PC-3 (cell line): ENCODE measurements at regions not wholly inside any gene's neighbourhood (a gene's known extent, or its start where the extent isn't known, plus 50 kb on each side); places are given as distances from the start of the nearest gene placed in this dataset.

ENCODE experiments used
- ATAC-seq: fragments of 200-7000 bp; cut with Tn5 transposase; 2 replicates; pipeline ENCODE4 v1.9.1; 2020; ENCODE audit warnings: mild to moderate bottlenecking, moderate library complexity
- BruUV-seq: library from RNA; stranded (reverse); fragments of 400-500 nt; replicated peaks from 2 replicates; lab custom pipeline; 2021; lab: Mats Ljungman, UMichigan
- CTCF ChIA-PET: fragments of 300-600 bp; sonication (Branson Sonifier 250); formaldehyde crosslinking; loops from one replicate; lab custom pipeline; 2022; ENCODE audit warnings: antibody characterized with exemption; lab: Charles Lee
- POLR2A ChIA-PET: fragments of 300-600 bp; sonication (Branson Sonifier 250); formaldehyde crosslinking; loops from one replicate; lab custom pipeline; 2022; ENCODE audit warnings: antibody characterized with exemption; ENCODE audit not compliant: unreplicated experiment; lab: Charles Lee
- DNase-seq: peaks from one replicate; pipeline ENCODE4 v3.0.0-alpha.2; 2015
- H2AFZ ChIP-seq: fragments of 300-600 bp; sonication (generic); 2 replicates; pipeline ENCODE4 v1.6.0; 2016; ENCODE audit warnings: antibody characterized with exemption, low read length
- H3F3A ChIP-seq: fragments of 300-600 bp; sonication (generic); one replicate; pipeline ENCODE4 v1.6.0; 2017; ENCODE audit warnings: antibody characterized with exemption, low read length, control low read depth, mild to moderate bottlenecking; ENCODE audit not compliant: unreplicated experiment
- H3K27ac ChIP-seq: fragments of 300-600 bp; sonication (generic); 2 replicates; pipeline ENCODE4 v1.5.1; 2016; ENCODE audit warnings: mild to moderate bottlenecking, low read length
- H3K27me3 ChIP-seq: fragments of 300-600 bp; sonication (generic); 2 replicates; pipeline ENCODE4 v1.6.1; 2016; ENCODE audit warnings: low read length, mixed read lengths
- H3K36me3 ChIP-seq: fragments of 300-600 bp; sonication (generic); 2 replicates; pipeline ENCODE4 v1.6.1; 2016; ENCODE audit warnings: low read depth, mixed run types, low read length, mixed read lengths
- H3K4me1 ChIP-seq: fragments of 300-600 bp; sonication (generic); 2 replicates; pipeline ENCODE4 v1.5.1; 2016; ENCODE audit warnings: low read length; ENCODE audit not compliant: insufficient read depth
- H3K4me2 ChIP-seq: fragments of 300-600 bp; sonication (generic); 2 replicates; pipeline ENCODE4 v1.6.0; 2016; ENCODE audit warnings: low read length
- H3K4me3 ChIP-seq: fragments of 300-600 bp; sonication (generic); 2 replicates; pipeline ENCODE4 v1.5.1; 2016; ENCODE audit warnings: mild to moderate bottlenecking, low read length, mixed read lengths
- H3K79me2 ChIP-seq: fragments of 300-600 bp; sonication (generic); 2 replicates; pipeline ENCODE4 v1.6.1; 2017; ENCODE audit warnings: low read length, mixed read lengths
- H3K9ac ChIP-seq: fragments of 300-600 bp; sonication (generic); 2 replicates; pipeline ENCODE4 v1.6.0; 2016; ENCODE audit warnings: mild to moderate bottlenecking, low read length
- H3K9me2 ChIP-seq: fragments of 300-600 bp; sonication (generic); replicated peaks from 2 replicates; pipeline ENCODE4 v1.6.1; 2016; ENCODE audit warnings: mixed run types, low read length, mixed read lengths
- H3K9me3 ChIP-seq: fragments of 300-600 bp; sonication (generic); 2 replicates; pipeline ENCODE4 v1.6.1; 2016; ENCODE audit warnings: low read length, mixed read lengths
- H4K20me1 ChIP-seq: fragments of 300-600 bp; sonication (generic); 2 replicates; pipeline ENCODE4 v1.6.1; 2016; ENCODE audit warnings: low read length, mixed read lengths
- CTCF ChIP-seq: fragments of 300-600 bp; sonication (generic); conservative IDR thresholded peaks from 2 replicates; pipeline ENCODE4 v1.5.1; 2017; ENCODE audit warnings: antibody characterized with exemption, low read depth, mild to moderate bottlenecking, low read length
- EZH2 ChIP-seq: fragments of 300-600 bp; sonication (generic); IDR thresholded peaks from one replicate; pipeline ENCODE4 v1.6.1; 2017; ENCODE audit warnings: antibody characterized with exemption, mild to moderate bottlenecking, low read length; ENCODE audit not compliant: unreplicated experiment
- EZH2phosphoT487 ChIP-seq: fragments of 300-600 bp; sonication (generic); IDR thresholded peaks from 2 replicates; pipeline ENCODE4 v1.6.1; 2018; ENCODE audit warnings: mild to moderate bottlenecking, antibody characterized with exemption, low read length, borderline replicate concordance
- intact Hi-C: fragments of 100-400 bp; cut with micrococcal nuclease; formaldehyde crosslinking; loops from 2 replicates; pipeline ENCODE4 v1.9.0; 2023

GRCh38 chr11:24108609-24109008 lies 388.2 kb upstream of the LUZP2 start:
- Histone ChIP-seq H3K4me1 (no peaks in the 10 kb centered on the region), H3K4me3 (no peak overlapping the region), H3K27ac (no peak overlapping the region), H3K79me2 (no peaks in the 10 kb centered on the region), H3K4me2 (no peak overlapping the region), H3K9me3 (no peaks in the 10 kb centered on the region), H3K27me3 (no peaks in the 10 kb centered on the region), H3K9me2 (no peaks in the 10 kb centered on the region), H2AFZ (no peak overlapping the region), H4K20me1 (no peaks in the 10 kb centered on the region), H3K36me3 (no peaks in the 10 kb centered on the region), H3F3A (no peaks in the 10 kb centered on the region), H3K9ac (no peak overlapping the region)
- intact Hi-C loops = no loop called here
- ATAC-seq (no peak), DNase-seq (no peak)
- BruUV-seq = no TSS peak
- CTCF ChIA-PET = no interaction called here
- TF ChIP-seq CTCF (no peak), EZH2 (no peak), EZH2phosphoT487 (no peak)
- POLR2A ChIA-PET = no interaction called here

GRCh38 chr11:24122291-24122690 lies 374.6 kb upstream of the LUZP2 start:
- BruUV-seq = no TSS peak
- intact Hi-C loops = no loop called here
- H3K79me2 ChIP-seq = no peaks in the 10 kb centered on the region
- H3K9me3 ChIP-seq = no peaks in the 10 kb centered on the region
- ATAC-seq (no peak), DNase-seq (no peak)
- H3K27me3 ChIP-seq = no peaks in the 10 kb centered on the region
- CTCF ChIA-PET = no interaction called here
- H3K9me2 ChIP-seq = no peaks in the 10 kb centered on the region
- no peak overlapping the region for H3K9ac ChIP-seq
- POLR2A ChIA-PET = no interaction called here
- H3K4me3 ChIP-seq = no peak overlapping the region
- no peaks in the 10 kb centered on the region for H3F3A ChIP-seq
- no peak overlapping the region for H3K4me2 ChIP-seq
- H3K27ac ChIP-seq = no peak overlapping the region
- no peak for TF ChIP-seq CTCF
- TF ChIP-seq EZH2 = no peak
- no peak for TF ChIP-seq EZH2phosphoT487
- H4K20me1 ChIP-seq = no peaks in the 10 kb centered on the region
- no peak overlapping the region for H2AFZ ChIP-seq
- H3K4me1 ChIP-seq = no peaks in the 10 kb centered on the region
- no peaks in the 10 kb centered on the region for H3K36me3 ChIP-seq

GRCh38 chr11:24124876-24125275 lies 372.0 kb upstream of the LUZP2 start:
- Histone ChIP-seq H3K27me3 (no peaks in the 10 kb centered on the region), H3F3A (no peaks in the 10 kb centered on the region), H3K27ac (no peak overlapping the region), H3K9me3 (no peaks in the 10 kb centered on the region), H3K4me3 (no peak overlapping the region), H3K36me3 (no peaks in the 10 kb centered on the region), H4K20me1 (no peaks in the 10 kb centered on the region), H3K4me1 (no peaks in the 10 kb centered on the region), H3K9me2 (no peaks in the 10 kb centered on the region), H3K79me2 (no peaks in the 10 kb centered on the region), H3K9ac (no peak overlapping the region), H2AFZ (no peak overlapping the region), H3K4me2 (no peak overlapping the region)
- no TSS peak for BruUV-seq
- DNase-seq (peak; percentile 18), ATAC-seq (peak; percentile 37)
- no peak for TF ChIP-seq CTCF
- TF ChIP-seq EZH2phosphoT487 = no peak
- TF ChIP-seq EZH2 = no peak
- CTCF ChIA-PET = no interaction called here
- POLR2A ChIA-PET = interaction anchor here (0.6 kb wide), 1 partner anchor 250 kb away, joined by 4 read pairs; no protein-coding TSS in a partner anchor
- intact Hi-C loops = no loop called here
